Ishikawa (cell line): ENCODE measurements at regions not wholly inside any gene's neighbourhood (a gene's known extent, or its start where the extent isn't known, plus 50 kb on each side); places are given as distances from the start of the nearest gene placed in this dataset.

Experiments
- CEBPB ChIP-seq: IDR thresholded peaks from 2 replicates; pipeline ENCODE4 v1.6.1; 2012
- CREB1 ChIP-seq: IDR thresholded peaks from 2 replicates; pipeline ENCODE4 v1.6.1; 2012; ENCODE audit warnings: low read depth
- EGR1 ChIP-seq: IDR thresholded peaks from 2 replicates; pipeline ENCODE4 v1.6.1; 2012
- EP300 ChIP-seq: IDR thresholded peaks from 2 replicates; pipeline ENCODE4 v1.6.1; 2012; ENCODE audit warnings: borderline replicate concordance
- FOXM1 ChIP-seq: IDR thresholded peaks from 2 replicates; pipeline ENCODE4 v1.6.1; 2012; ENCODE audit warnings: low read depth, borderline replicate concordance
- MAX ChIP-seq: IDR thresholded peaks from 2 replicates; pipeline ENCODE4 v1.6.1; 2012
- NFIC ChIP-seq: IDR thresholded peaks from 2 replicates; pipeline ENCODE4 v1.6.1; 2012
- RAD21 ChIP-seq: IDR thresholded peaks from 2 replicates; pipeline ENCODE4 v1.6.1; 2012; ENCODE audit warnings: low read depth
- TAF1 ChIP-seq: IDR thresholded peaks from 2 replicates; pipeline ENCODE4 v1.6.1; 2012; ENCODE audit warnings: low read depth, mild to moderate bottlenecking
- TCF12 ChIP-seq: IDR thresholded peaks from 2 replicates; pipeline ENCODE4 v1.6.1; 2012; ENCODE audit warnings: low read depth
- TEAD4 ChIP-seq: IDR thresholded peaks from 2 replicates; pipeline ENCODE4 v1.6.1; 2012
- YY1 ChIP-seq: IDR thresholded peaks from 2 replicates; pipeline ENCODE4 v1.6.1; 2012; ENCODE audit warnings: low read depth
- ZBTB7A ChIP-seq: IDR thresholded peaks from 2 replicates; pipeline ENCODE4 v1.6.1; 2012; ENCODE audit warnings: low read depth
- TF ChIP-seq, protein P1 (sequence below): IDR thresholded peaks from 2 replicates; pipeline ENCODE4 v1.6.1; 2012
- TF ChIP-seq, protein P2 (sequence below): IDR thresholded peaks from 2 replicates; pipeline ENCODE4 v1.6.1; 2012; ENCODE audit warnings: low read depth, mild to moderate bottlenecking

DNA sequence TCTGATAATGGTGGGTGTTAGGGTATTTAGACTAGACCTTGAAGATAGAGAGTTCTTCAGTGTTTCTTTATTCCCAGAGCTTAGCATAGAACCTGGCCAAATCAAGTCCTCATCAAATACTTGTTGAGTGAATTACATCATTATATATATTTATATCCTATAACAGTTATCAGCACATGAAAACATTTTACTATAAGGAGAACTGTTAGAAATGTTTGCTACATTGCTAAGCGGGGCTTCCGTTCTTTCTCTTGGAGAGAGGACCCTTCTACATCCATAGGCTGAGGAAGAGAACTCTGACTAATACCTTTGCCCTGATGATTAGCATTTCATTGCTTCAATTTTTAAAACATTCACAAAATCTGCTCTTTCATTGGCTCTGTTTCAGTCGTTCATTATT, 66.5 kb upstream of the NBL1 start:
- TF ChIP-seq CEBPB (no peak), TCF12 (no peak), TEAD4 (no peak), RAD21 (no peak), CREB1 (no peak), YY1 (no peak), NFIC (no peak), FOXM1 (no peak), MAX (no peak), ZBTB7A (no peak), TAF1 (no peak), EP300 (no peak), EGR1 (no peak)
- TF ChIP-seq, protein P1, sequence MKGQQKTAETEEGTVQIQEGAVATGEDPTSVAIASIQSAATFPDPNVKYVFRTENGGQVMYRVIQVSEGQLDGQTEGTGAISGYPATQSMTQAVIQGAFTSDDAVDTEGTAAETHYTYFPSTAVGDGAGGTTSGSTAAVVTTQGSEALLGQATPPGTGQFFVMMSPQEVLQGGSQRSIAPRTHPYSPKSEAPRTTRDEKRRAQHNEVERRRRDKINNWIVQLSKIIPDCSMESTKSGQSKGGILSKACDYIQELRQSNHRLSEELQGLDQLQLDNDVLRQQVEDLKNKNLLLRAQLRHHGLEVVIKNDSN: no peak
- TF ChIP-seq, protein P2, sequence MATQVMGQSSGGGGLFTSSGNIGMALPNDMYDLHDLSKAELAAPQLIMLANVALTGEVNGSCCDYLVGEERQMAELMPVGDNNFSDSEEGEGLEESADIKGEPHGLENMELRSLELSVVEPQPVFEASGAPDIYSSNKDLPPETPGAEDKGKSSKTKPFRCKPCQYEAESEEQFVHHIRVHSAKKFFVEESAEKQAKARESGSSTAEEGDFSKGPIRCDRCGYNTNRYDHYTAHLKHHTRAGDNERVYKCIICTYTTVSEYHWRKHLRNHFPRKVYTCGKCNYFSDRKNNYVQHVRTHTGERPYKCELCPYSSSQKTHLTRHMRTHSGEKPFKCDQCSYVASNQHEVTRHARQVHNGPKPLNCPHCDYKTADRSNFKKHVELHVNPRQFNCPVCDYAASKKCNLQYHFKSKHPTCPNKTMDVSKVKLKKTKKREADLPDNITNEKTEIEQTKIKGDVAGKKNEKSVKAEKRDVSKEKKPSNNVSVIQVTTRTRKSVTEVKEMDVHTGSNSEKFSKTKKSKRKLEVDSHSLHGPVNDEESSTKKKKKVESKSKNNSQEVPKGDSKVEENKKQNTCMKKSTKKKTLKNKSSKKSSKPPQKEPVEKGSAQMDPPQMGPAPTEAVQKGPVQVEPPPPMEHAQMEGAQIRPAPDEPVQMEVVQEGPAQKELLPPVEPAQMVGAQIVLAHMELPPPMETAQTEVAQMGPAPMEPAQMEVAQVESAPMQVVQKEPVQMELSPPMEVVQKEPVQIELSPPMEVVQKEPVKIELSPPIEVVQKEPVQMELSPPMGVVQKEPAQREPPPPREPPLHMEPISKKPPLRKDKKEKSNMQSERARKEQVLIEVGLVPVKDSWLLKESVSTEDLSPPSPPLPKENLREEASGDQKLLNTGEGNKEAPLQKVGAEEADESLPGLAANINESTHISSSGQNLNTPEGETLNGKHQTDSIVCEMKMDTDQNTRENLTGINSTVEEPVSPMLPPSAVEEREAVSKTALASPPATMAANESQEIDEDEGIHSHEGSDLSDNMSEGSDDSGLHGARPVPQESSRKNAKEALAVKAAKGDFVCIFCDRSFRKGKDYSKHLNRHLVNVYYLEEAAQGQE: no peak

GRCh38 chr1:19577036-19577435, 67.1 kb upstream of the NBL1 start:
- TF ChIP-seq EP300 (no peak), YY1 (no peak)
- TF ChIP-seq, protein P2: no peak

GRCh38 chr1:19569786-19570185, 74.3 kb upstream of the NBL1 start:
- TF ChIP-seq, protein P2: no peak
- TF ChIP-seq EGR1 (no peak), TEAD4 (no peak), FOXM1 (no peak), MAX (no peak), CREB1 (no peak), NFIC (no peak)
- TF ChIP-seq, protein P1: no peak

- TF ChIP-seq MAX: no peak
- TF ChIP-seq TAF1: no peak
- TF ChIP-seq EGR1: no peak
Measured at GRCh38 chr1:19567041-19567440, 77.1 kb upstream of the NBL1 start.

GRCh38 chr1:19564366-19564765, 79.0 kb upstream of the CAPZB start:
- TF ChIP-seq NFIC (no peak), CEBPB (no peak), YY1 (no peak), TCF12 (no peak), EP300 (no peak)
- TF ChIP-seq, protein P2: no peak
- TF ChIP-seq, protein P1: no peak
